NCI-H226 (cell line): ENCODE measurements at regions not wholly inside any gene's neighbourhood (a gene's known extent, or its start where the extent isn't known, plus 50 kb on each side); places are given as distances from the start of the nearest gene placed in this dataset.
"Not testable (repeated sequence)": the region's sequence is repeated elsewhere in the genome, so short reads cannot be mapped to it uniquely, and the experiment has no call there.

Experiments used
- DNase-seq: peaks from one replicate; pipeline ENCODE4 v3.0.0-alpha.2; 2015

GRCh38 chr7:81025360-81025759 lies 106.5 kb upstream of the SEMA3C start:
- no peak for DNase-seq

DNA sequence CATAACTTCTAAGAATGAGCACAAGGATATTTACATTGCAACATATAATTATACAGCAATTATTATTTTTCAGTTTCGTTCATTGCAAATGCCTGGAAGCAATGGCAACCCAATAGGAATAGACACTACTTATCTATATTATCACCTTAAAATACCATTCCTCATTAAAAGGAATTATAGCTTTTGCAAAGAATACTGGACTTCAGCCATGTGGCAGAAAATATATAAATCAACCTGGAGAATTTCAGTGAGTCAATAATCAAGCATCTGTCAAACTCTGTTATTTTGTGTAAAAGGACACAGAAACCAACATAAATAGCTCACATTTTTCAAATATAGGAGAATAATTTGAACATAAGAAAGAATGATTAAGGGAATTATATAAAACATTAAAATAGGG lies 96.1 kb upstream of the SEMA3C start:
- DNase-seq: no peak

DNA sequence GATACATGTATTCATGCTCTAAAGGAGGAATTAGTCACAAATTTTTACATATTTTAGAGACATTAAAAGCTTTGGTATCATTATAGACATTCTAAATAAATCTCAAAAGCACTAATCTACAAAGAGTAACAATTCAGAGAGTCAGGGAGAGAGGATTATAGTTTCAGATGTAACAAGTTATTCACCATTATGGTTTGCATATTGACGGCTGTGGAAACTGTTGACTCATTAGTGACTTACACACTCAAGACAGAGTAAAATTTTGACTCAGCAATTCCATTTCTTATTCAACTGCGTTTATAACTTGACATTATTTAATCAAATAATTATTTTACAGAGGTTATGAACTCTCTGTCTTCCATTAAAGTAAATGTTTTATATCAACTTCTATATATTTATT lies 95.4 kb upstream of the SEMA3C start:
- no peak for DNase-seq

DNA sequence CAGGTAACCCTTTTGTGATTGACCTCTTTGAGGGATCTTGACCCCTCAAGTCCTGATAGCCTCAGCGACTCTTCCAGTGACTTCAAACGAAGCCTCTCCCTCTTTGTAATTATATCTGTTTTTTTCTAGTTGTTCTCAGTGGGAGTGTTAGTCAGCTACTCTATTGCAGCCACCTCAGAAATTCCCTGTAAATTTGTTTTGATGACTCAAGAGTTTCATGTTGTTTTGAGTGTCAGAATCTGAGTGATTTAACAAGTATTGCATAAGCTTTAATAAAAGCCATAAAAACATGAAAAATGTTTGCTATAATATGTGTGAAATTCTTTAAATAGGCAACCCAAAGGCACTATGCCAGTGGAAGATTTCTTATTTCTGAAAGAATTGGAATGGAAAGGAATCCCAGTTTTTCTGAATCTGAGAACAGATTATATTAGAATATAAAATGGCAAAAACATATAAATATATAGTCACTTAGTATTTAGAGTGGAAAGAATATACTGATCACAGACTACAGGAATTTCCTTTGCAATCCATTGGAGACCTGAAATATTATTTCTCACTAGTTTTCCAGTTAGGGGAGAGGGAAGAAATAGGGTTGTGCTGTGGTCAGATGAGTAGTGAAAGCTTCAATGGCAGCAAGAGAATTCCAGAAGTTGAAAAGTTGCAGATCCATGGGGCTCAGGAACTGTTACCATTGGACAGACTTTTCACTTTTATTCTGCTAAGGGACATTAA lies 94.4 kb upstream of the SEMA3C start:
- peak; percentile 81 for DNase-seq

DNA sequence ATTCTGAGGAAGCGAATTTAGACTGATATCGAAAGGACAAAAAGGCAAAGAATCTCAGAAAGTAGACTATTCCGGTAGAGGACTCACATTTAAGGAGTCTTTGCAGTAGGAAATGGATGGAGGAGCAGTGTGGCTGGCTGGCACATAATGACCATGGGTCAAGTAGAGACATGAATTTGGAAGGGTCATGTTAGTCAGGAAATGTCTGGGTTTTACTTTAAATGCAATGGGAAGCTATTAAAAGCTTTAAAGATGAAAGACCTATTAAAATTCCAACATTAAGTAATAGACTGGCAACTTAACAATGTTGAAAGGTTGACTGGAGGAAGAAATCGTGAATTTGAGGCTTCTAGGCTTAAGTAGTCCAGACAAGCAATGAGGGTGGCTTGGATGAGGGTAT lies 90.0 kb upstream of the SEMA3C start:
- DNase-seq: no peak

GRCh38 chr7:81007051-81007450 lies 88.2 kb upstream of the SEMA3C start:
- DNase-seq: no peak

GRCh38 chr7:81005254-81005653 lies 86.4 kb upstream of the SEMA3C start:
- DNase-seq: no peak

- peak; percentile 37 for DNase-seq
These were observed 85.2 kb upstream of the SEMA3C start for GRCh38 chr7:81004098-81004497.

DNA sequence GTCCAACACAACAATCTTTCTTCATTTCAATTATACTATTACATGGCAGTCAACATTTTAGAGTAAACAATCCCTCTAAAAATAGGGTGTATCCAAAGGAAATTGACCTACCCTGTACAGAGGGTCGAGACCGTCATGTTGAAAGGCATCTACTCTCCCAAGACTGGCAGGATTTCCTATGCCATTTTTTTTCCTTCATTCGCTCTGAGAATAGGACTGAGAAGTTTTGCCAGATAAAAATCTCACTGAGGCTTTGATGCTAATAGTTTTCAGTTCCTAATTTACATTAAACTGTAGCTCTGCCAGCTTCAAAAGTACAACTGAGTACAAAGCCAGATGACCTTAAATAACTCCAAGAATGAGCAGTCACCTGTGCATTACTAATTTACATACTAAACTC lies 84.5 kb upstream of the SEMA3C start:
- no peak for DNase-seq

DNA sequence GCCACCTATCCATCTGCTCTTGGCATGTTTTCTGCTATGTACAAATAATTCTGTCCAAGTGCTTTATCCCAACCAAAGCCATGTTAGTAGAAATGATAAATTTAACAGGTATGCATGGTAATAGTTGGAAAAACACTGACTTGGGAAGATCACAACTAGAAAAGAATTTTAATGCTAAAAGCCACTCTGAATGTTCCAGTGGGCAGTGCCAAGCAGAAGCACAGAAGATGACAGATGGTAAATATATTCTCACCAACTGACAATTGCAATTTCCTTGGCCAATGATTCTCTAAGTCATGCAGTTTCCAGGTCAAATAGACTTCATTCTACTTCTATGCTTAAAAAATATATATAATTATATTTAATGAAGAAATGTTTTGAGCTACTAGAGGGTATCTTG lies 83.6 kb upstream of the SEMA3C start:
- no peak for DNase-seq

GRCh38 chr7:80999771-81000170 lies 80.9 kb upstream of the SEMA3C start:
- no peak for DNase-seq

GRCh38 chr7:80999100-80999499 lies 80.2 kb upstream of the SEMA3C start:
- no peak for DNase-seq

DNA sequence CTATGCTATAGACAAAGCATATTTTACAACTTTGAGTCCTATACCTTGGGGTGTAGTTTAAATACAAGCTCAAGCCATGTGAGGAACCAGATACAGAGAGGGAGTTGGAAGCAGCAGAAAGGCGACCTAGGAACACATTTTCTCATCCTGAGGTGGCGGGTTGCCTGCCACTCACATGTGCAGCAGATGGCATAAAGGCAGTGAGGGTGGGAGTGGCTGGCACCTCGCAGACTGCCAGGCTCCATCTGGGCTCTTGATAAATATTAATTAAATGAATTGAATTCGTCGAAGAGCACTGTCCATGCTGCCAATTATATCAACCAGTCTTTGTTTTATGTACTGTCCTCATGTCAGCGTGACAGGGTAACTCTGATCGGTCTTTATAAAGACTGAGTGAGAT lies 79.0 kb upstream of the SEMA3C start:
- no peak for DNase-seq

GRCh38 chr7:80996236-80996635 lies 77.4 kb upstream of the SEMA3C start:
- not testable (repeated sequence) for DNase-seq

GRCh38 chr7:80991654-80992053 lies 72.8 kb upstream of the SEMA3C start:
- no peak for DNase-seq

GRCh38 chr7:80984619-80985018 lies 65.8 kb upstream of the SEMA3C start:
- DNase-seq: no peak

DNA sequence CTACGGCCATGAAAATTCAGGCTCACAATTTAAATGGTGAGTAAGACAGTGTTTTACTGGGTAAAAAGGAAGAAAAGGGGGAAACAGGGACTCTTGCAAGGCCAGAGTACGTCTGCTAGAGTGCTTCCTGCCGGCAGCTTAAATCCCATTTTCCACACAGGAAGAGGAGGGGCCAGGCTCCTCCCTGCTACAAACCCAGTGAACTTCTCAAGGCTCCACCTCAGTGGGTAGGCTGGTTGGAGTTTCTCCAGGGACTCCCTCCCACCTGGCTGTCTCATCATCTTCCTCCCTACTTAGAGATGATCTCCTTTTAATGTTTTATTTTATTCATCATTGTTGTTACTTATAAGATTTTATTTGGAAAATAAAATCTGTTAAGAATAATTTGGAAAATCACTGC lies 62.6 kb upstream of the SEMA3C start:
- DNase-seq: no peak

- DNase-seq: no peak
These were observed 58.9 kb upstream of the SEMA3C start for GRCh38 chr7:80977751-80978150.

GRCh38 chr7:80974396-80975358 lies 55.8 kb upstream of the SEMA3C start:
- no peak for DNase-seq

GRCh38 chr7:80971225-80971624 lies 52.4 kb upstream of the SEMA3C start:
- DNase-seq: no peak
